Cerebellar cortex (tissue), 1 donor: ENCODE measurements at regions not wholly inside any gene's neighbourhood (a gene's known extent, or its start where the extent isn't known, plus 50 kb on each side); places are given as distances from the start of the nearest gene placed in this dataset.

Experiments used
- DNase-seq: peaks from one replicate; pipeline ENCODE4 v3.0.0-alpha.2; 2015; ENCODE audit warnings: low spot score

- DNase-seq, result no peak
Measured at GRCh38 chr18:53817976-53818950, 406.2 kb downstream of the MBD2 start.

GRCh38 chr18:53800171-53800570, 424.3 kb downstream of the MBD2 start:
- DNase-seq, result no peak

GRCh38 chr18:53799134-53799533, 425.3 kb downstream of the MBD2 start:
- no peak for DNase-seq

- no peak for DNase-seq
Measured at GRCh38 chr18:53798516-53798915, 426.0 kb downstream of the MBD2 start.

- no peak for DNase-seq
Measured at GRCh38 chr18:53797998-53798495, 426.4 kb downstream of the MBD2 start.

GRCh38 chr18:53796040-53796729, 428.3 kb downstream of the MBD2 start:
- no peak for DNase-seq

- DNase-seq, result no peak
Measured at GRCh38 chr18:53795610-53796009, 428.9 kb downstream of the MBD2 start.

- DNase-seq, result no peak
Measured at GRCh38 chr18:53795061-53795460, 429.4 kb downstream of the MBD2 start.

- no peak for DNase-seq
Measured at GRCh38 chr18:53792762-53793161, 431.7 kb downstream of the MBD2 start.

- no peak for DNase-seq
Measured at GRCh38 chr18:53790786-53791185, 433.7 kb downstream of the MBD2 start.

- DNase-seq, result no peak
Measured at GRCh38 chr18:53789376-53790247, 434.9 kb downstream of the MBD2 start.

- DNase-seq, result no peak
Measured at GRCh38 chr18:53785811-53786210, 438.7 kb downstream of the MBD2 start.

GRCh38 chr18:53784253-53784652, 440.2 kb downstream of the MBD2 start:
- no peak for DNase-seq

- DNase-seq, result no peak
Measured at GRCh38 chr18:53780666-53781065, 443.8 kb downstream of the MBD2 start.

GRCh38 chr18:53772293-53772692, 452.2 kb downstream of the MBD2 start:
- no peak for DNase-seq

GRCh38 chr18:53771664-53772063, 452.8 kb downstream of the MBD2 start:
- no peak for DNase-seq

- DNase-seq, result no peak
Measured at GRCh38 chr18:53765211-53765610, 459.3 kb downstream of the MBD2 start.

- no peak for DNase-seq
Measured at GRCh38 chr18:53764086-53764485, 460.4 kb downstream of the MBD2 start.

GRCh38 chr18:53757328-53757727, 467.1 kb downstream of the MBD2 start:
- DNase-seq, result no peak

GRCh38 chr18:53756610-53756972, 467.9 kb downstream of the MBD2 start:
- DNase-seq, result no peak

- DNase-seq, result no peak
Measured at GRCh38 chr18:53755914-53756609, 468.4 kb downstream of the MBD2 start.
